Smooth muscle cell (in vitro differentiated cells): ENCODE measurements at regions not wholly inside any gene's neighbourhood (a gene's known extent, or its start where the extent isn't known, plus 50 kb on each side); places are given as distances from the start of the nearest gene placed in this dataset.

Experiments
- DNase-seq: peaks from one replicate; lab custom pipeline; 2025; ENCODE audit not compliant: unreplicated experiment; lab: John Stamatoyannopoulos, UW
- H2AFZ ChIP-seq: fragments of 200-600 bp; sonication (generic); 2 replicates; pipeline ENCODE4 v1.6.0; 2016; ENCODE audit warnings: antibody characterized with exemption, low read depth, mild to moderate bottlenecking
- H3F3A ChIP-seq: fragments of 200-600 bp; sonication (generic); 2 replicates; pipeline ENCODE4 v1.6.0; 2017; ENCODE audit warnings: antibody characterized with exemption, low read depth
- H3K27ac ChIP-seq: fragments of 200-600 bp; sonication (generic); 2 replicates; pipeline ENCODE4 v1.5.1; 2016; ENCODE audit warnings: low read depth, mild to moderate bottlenecking
- H3K27me3 ChIP-seq: fragments of 200-600 bp; sonication (generic); 2 replicates; pipeline ENCODE4 v1.6.1; 2016; ENCODE audit warnings: low read depth, mild to moderate bottlenecking
- H3K36me3 ChIP-seq: fragments of 200-600 bp; sonication (generic); 2 replicates; pipeline ENCODE4 v1.5.1; 2016; ENCODE audit warnings: low read depth
- H3K4me1 ChIP-seq: fragments of 200-600 bp; sonication (generic); 2 replicates; pipeline ENCODE4 v1.5.1; 2016; ENCODE audit warnings: low read depth
- H3K4me2 ChIP-seq: fragments of 200-600 bp; sonication (generic); 2 replicates; pipeline ENCODE4 v1.6.0; 2016; ENCODE audit warnings: mild to moderate bottlenecking
- H3K4me3 ChIP-seq: fragments of 200-600 bp; sonication (generic); 2 replicates; pipeline ENCODE4 v1.5.1; 2016; ENCODE audit warnings: mild to moderate bottlenecking
- H3K79me2 ChIP-seq: fragments of 200-600 bp; sonication (generic); 2 replicates; pipeline ENCODE4 v1.6.0; 2016; ENCODE audit warnings: low read depth, mild to moderate bottlenecking
- H3K9ac ChIP-seq: fragments of 200-600 bp; sonication (generic); 2 replicates; pipeline ENCODE4 v1.6.0; 2016; ENCODE audit warnings: low read depth
- H3K9me3 ChIP-seq: fragments of 200-600 bp; sonication (generic); replicated peaks from 2 replicates; pipeline ENCODE4 v1.5.1; 2016; ENCODE audit warnings: low read depth
- H4K20me1 ChIP-seq: fragments of 200-600 bp; sonication (generic); 2 replicates; pipeline ENCODE4 v1.6.0; 2016; ENCODE audit warnings: low read depth
- WGBS: methylation state at CpG from one replicate; pipeline ENCODE4 v1.1.7; 2016; ENCODE audit warnings: low lambda C conversion rate; 5-methylcytosine and 5-hydroxymethylcytosine counted together
- TF ChIP-seq, protein P1 (sequence below): fragments of 200-600 bp; sonication (generic); IDR thresholded peaks from 2 replicates; pipeline ENCODE4 v1.5.1; 2017; ENCODE audit warnings: borderline replicate concordance, mild to moderate bottlenecking, antibody characterized with exemption; ENCODE audit not compliant: insufficient read depth, poor library complexity, severe bottlenecking

DNA sequence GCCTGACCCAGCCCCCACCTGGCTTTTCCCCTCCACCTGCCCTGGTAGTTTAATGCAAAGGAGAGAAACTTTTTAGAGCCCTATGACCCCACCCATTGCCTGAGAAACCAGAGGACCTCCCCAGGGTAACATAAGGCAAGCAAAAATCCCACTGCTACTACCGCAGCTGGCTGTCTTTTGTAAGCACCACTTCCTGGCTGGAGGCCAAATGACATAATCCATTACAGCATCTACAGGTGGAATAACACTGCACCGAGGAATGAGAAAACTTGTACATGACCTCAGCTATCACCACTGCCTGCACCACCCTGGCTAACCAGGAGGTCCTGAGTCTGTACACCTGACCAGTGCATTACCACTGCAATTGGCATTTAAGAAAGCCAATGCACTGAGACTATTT lies 149.6 kb upstream of the GALNT5 start:
- Histone ChIP-seq H3K9ac (no peak overlapping the region), H3K79me2 (no peaks in the 10 kb centered on the region), H3K27me3 (no peaks in the 10 kb centered on the region), H3K27ac (no peak overlapping the region), H4K20me1 (no peaks in the 10 kb centered on the region), H3K36me3 (no peaks in the 10 kb centered on the region), H3F3A (no peaks in the 10 kb centered on the region), H3K4me1 (no peaks in the 10 kb centered on the region), H3K4me2 (no peak overlapping the region), H2AFZ (no peak overlapping the region), H3K9me3 (no peaks in the 10 kb centered on the region), H3K4me3 (no peak overlapping the region)
- TF ChIP-seq, protein P1, sequence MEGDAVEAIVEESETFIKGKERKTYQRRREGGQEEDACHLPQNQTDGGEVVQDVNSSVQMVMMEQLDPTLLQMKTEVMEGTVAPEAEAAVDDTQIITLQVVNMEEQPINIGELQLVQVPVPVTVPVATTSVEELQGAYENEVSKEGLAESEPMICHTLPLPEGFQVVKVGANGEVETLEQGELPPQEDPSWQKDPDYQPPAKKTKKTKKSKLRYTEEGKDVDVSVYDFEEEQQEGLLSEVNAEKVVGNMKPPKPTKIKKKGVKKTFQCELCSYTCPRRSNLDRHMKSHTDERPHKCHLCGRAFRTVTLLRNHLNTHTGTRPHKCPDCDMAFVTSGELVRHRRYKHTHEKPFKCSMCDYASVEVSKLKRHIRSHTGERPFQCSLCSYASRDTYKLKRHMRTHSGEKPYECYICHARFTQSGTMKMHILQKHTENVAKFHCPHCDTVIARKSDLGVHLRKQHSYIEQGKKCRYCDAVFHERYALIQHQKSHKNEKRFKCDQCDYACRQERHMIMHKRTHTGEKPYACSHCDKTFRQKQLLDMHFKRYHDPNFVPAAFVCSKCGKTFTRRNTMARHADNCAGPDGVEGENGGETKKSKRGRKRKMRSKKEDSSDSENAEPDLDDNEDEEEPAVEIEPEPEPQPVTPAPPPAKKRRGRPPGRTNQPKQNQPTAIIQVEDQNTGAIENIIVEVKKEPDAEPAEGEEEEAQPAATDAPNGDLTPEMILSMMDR, result no peak
- 74% methylated on average over 2 of the region's 2 CpGs for WGBS
- no peak for DNase-seq

DNA sequence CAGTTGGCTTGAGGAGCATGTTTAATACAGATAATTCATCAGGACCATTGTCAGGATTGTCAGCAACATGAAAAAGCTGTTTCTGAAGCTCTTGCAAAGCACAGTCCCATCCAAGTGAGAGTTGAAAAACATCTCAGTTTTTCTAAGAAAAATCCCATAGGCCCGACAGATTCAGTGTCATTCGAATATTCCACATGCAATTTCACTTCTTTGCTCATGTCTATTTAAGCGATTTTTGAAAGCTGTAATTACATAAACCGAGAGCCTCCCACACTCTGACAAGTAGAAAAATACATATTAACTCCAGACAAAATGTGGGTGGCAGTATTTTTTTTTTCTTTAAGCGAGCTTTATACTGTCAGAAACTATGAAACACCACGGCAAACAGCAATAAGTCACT lies 134.7 kb upstream of the GALNT5 start:
- H2AFZ ChIP-seq, result no peak overlapping the region
- no peak overlapping the region for H3K9ac ChIP-seq
- 91% methylated on average over 6 of the region's 6 CpGs for WGBS
- no peaks in the 10 kb centered on the region for H3K27me3 ChIP-seq
- H3K36me3 ChIP-seq, result no peaks in the 10 kb centered on the region
- DNase-seq, result no peak
- no peaks in the 10 kb centered on the region for H3K79me2 ChIP-seq
- H3K4me2 ChIP-seq, result no peak overlapping the region
- H4K20me1 ChIP-seq, result no peaks in the 10 kb centered on the region
- no peaks in the 10 kb centered on the region for H3F3A ChIP-seq
- H3K9me3 ChIP-seq, result no peaks in the 10 kb centered on the region
- TF ChIP-seq, protein P1, result no peak
- H3K4me3 ChIP-seq, result no peak overlapping the region
- H3K4me1 ChIP-seq, result no peaks in the 10 kb centered on the region
- H3K27ac ChIP-seq, result no peak overlapping the region

DNA sequence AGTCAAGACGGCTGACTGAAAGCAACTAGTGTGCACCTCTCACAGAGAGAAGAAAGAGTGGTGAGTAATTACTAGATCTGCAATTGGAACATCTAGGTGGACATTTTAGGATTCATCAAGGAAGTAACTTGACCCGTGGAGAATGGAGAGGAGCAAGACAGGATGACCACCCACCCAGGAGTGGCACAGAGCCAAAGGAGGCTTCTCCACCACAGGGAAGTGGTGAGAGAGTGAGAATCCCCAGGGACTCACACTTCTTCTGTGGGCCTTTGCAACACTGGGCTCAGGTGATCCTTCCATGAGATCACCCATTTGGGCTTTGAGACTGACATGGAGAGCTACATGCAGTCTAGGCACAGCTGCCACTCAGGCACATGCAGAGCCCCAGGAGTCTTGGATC lies 132.8 kb upstream of the GALNT5 start:
- WGBS, result 50% methylated on average over 2 of the region's 2 CpGs
- Histone ChIP-seq H3K36me3 (no peaks in the 10 kb centered on the region), H3K27me3 (no peaks in the 10 kb centered on the region), H3K4me2 (no peak overlapping the region), H3K4me3 (no peak overlapping the region), H3K27ac (no peak overlapping the region), H3F3A (no peaks in the 10 kb centered on the region), H3K4me1 (no peaks in the 10 kb centered on the region), H4K20me1 (no peaks in the 10 kb centered on the region), H3K79me2 (no peaks in the 10 kb centered on the region), H3K9me3 (no peaks in the 10 kb centered on the region), H3K9ac (no peak overlapping the region), H2AFZ (no peak overlapping the region)
- no peak for DNase-seq
- TF ChIP-seq, protein P1, result no peak

DNA sequence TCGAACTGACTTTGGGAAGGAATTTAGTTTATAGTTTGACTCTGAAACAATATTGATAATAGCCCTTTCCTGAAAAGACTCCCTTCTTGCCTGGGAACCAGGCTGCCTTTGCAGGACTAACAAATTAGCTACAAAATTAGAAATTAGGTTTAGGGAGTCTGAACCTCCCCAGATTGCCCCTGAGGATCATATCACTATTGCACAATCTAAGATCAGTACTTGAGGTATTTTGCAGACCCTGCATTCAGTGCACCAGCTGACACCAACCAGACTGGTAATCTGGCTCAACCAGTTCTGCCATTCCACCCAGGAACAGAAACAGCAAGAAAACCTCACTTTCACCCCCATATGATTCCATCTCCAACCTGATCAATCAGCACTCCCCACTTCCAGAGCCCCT lies 131.8 kb upstream of the GALNT5 start:
- Histone ChIP-seq H2AFZ (no peak overlapping the region), H3K79me2 (no peaks in the 10 kb centered on the region), H3K36me3 (no peaks in the 10 kb centered on the region), H3K4me1 (no peaks in the 10 kb centered on the region), H3K27me3 (no peaks in the 10 kb centered on the region), H3K27ac (no peak overlapping the region), H3F3A (no peaks in the 10 kb centered on the region), H3K9ac (no peak overlapping the region), H4K20me1 (no peaks in the 10 kb centered on the region), H3K4me2 (no peak overlapping the region), H3K4me3 (no peak overlapping the region), H3K9me3 (no peaks in the 10 kb centered on the region)
- no peak for DNase-seq
- TF ChIP-seq, protein P1, result no peak
- 63% methylated on average over 1 of the region's 1 CpG for WGBS
